IPS-15b (cell line): ENCODE measurements at regions not wholly inside any gene's neighbourhood (a gene's known extent, or its start where the extent isn't known, plus 50 kb on each side); places are given as distances from the start of the nearest gene placed in this dataset.

Experiments
- H3K27me3 ChIP-seq: one replicate; pipeline ENCODE4 v1.6.1; 2013; ENCODE audit warnings: low read length; ENCODE audit not compliant: control insufficient read depth, insufficient read depth
- H3K36me3 ChIP-seq: one replicate; pipeline ENCODE4 v1.6.1; 2013; ENCODE audit warnings: low read length; ENCODE audit not compliant: control insufficient read depth, insufficient read depth
- H3K4me1 ChIP-seq: one replicate; pipeline ENCODE4 v1.6.1; 2013; ENCODE audit warnings: mild to moderate bottlenecking, low read length; ENCODE audit not compliant: control insufficient read depth, insufficient read depth
- H3K4me3 ChIP-seq: one replicate; pipeline ENCODE4 v1.5.1; 2013; ENCODE audit warnings: low read depth, low read length
- H3K9ac ChIP-seq: one replicate; pipeline ENCODE4 v1.6.1; 2013; ENCODE audit warnings: low read depth, mild to moderate bottlenecking, low read length
- H3K9me3 ChIP-seq: one replicate; pipeline ENCODE4 v1.6.1; 2013; ENCODE audit warnings: mild to moderate bottlenecking, low read length; ENCODE audit not compliant: control insufficient read depth, insufficient read depth

DNA sequence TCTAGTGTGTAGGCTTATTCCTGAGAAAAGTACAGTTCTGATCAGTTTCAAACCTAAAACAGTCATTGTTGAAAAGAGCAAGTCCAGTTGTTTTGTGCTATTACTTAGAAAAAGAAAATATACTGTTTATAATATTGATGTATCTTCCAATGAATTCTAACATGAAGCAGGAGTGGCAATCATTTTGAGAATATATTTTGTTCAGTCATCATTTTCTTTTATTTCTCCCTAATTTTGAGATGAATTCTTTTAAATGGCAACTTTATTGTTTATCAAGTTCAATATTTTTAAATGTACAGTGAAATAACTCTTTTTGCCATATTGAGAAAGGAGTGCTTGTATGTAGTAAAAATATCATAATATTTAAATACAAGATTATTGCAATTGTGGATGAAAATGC is 862.2 kb upstream of the MDGA2 start:
- Histone ChIP-seq H3K36me3 (no peaks in the 10 kb centered on the region), H3K4me3 (no peak overlapping the region), H3K4me1 (no peaks in the 10 kb centered on the region), H3K27me3 (no peaks in the 10 kb centered on the region), H3K9me3 (no peaks in the 10 kb centered on the region), H3K9ac (no peak overlapping the region)

DNA sequence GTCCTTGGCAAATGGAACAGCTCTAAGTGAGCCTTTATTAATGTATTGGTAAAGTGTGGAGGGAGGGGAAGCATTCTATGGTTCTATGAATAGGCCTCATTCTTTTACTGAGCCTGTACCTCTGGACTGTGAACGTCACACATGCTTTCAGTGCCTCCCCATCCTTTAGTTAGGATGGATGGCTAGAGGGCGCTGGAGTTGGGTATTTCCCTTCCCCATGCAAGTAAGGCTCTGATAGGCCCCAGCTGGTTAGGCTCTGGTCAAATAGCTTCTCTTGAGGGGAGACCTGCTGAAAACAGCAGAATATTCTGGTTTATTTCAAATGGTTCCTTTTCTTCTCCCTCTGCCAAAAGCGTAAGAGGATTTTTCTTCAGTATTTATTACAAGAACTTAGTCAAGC is 860.9 kb upstream of the MDGA2 start:
- Histone ChIP-seq H3K4me3 (no peak overlapping the region), H3K9ac (no peak overlapping the region), H3K9me3 (no peaks in the 10 kb centered on the region), H3K4me1 (no peaks in the 10 kb centered on the region), H3K27me3 (no peaks in the 10 kb centered on the region), H3K36me3 (no peaks in the 10 kb centered on the region)

DNA sequence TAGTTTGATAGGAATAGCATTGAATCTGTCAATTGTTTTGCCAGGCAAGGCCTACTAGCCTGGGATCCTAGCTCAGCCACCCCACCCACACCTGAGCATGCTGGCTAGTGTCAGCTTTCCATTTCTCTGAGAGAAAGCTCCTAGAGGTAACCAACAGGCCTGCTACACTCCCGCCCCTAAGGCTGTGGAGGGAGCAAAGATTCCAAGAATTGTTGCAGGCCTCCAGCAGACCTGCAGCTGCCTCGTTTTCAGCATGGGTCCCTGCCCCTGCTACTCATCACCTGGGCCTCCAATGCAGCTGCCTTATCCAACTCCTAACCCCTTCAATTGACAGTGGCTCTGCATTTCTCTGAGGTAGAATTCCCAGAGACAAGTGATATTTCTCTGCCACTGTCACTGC is 852.4 kb upstream of the MDGA2 start:
- no peaks in the 10 kb centered on the region for H3K36me3 ChIP-seq
- H3K4me1 ChIP-seq: no peaks in the 10 kb centered on the region
- no peak overlapping the region for H3K4me3 ChIP-seq
- no peaks in the 10 kb centered on the region for H3K9me3 ChIP-seq
- no peaks in the 10 kb centered on the region for H3K27me3 ChIP-seq
- H3K9ac ChIP-seq: no peak overlapping the region

DNA sequence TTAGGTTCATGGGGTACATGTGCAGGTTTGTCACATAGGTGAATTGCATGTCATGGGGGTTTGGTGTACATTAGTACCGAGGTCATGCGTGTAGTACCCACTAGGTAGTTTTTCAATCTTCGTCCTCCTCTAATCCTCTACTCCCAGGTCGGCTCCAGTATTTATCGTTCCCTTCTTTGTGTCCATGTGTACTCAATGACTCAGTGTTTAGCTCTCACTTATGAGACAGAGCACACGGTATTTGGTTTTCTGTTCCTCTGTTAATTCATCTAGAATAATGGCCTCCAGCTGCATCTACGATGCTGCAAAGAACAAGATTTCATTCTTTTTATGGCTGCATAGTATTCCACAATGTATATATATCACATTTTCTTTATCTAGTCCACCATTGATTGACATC is 850.9 kb upstream of the MDGA2 start:
- Histone ChIP-seq H3K27me3 (no peaks in the 10 kb centered on the region), H3K9ac (no peak overlapping the region), H3K4me3 (no peak overlapping the region), H3K4me1 (no peaks in the 10 kb centered on the region), H3K9me3 (no peaks in the 10 kb centered on the region), H3K36me3 (no peaks in the 10 kb centered on the region)

DNA sequence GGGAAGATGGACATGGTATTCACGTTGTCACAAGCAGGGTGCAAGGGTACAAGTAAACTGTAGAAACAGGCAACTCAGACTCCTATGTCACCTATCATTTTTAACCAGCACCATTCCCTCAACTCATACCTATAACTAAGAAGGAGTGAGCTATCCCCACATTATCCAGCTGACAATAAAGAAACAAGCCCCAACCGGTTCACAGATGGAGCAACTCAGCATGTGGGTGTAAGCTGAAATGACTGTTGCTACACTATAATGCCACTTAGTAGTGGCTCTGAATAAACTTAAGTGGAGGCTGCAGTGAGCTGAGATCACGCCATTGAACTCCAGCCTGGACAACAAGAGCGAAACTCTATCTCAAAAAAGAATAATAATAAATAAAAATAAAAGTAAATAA is 829.5 kb upstream of the MDGA2 start:
- H3K9me3 ChIP-seq: no peaks in the 10 kb centered on the region
- no peaks in the 10 kb centered on the region for H3K4me1 ChIP-seq
- H3K9ac ChIP-seq: no peak overlapping the region
- H3K27me3 ChIP-seq: no peaks in the 10 kb centered on the region
- H3K36me3 ChIP-seq: no peaks in the 10 kb centered on the region
- H3K4me3 ChIP-seq: no peak overlapping the region

DNA sequence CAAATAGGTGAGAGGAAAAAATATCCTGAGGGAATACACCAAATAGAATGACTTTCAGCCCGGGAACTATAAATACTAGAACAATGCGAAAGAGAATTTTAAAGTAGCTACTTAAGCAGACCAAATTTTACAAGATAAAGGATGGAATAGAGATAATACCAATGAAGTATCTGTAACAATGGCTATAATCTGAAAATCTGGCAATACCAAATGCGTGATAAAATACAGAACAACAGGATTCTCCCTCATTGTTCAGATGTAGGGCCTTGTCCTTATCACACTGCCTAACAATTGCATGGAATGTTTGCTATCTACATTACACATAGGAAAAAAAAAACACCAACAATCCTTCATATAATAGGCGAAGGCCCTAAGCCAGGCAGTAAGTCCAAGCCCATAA is 815.4 kb upstream of the MDGA2 start:
- H3K27me3 ChIP-seq: no peaks in the 10 kb centered on the region
- no peak overlapping the region for H3K4me3 ChIP-seq
- H3K9ac ChIP-seq: no peak overlapping the region
- H3K4me1 ChIP-seq: no peaks in the 10 kb centered on the region
- no peaks in the 10 kb centered on the region for H3K9me3 ChIP-seq
- H3K36me3 ChIP-seq: no peaks in the 10 kb centered on the region

DNA sequence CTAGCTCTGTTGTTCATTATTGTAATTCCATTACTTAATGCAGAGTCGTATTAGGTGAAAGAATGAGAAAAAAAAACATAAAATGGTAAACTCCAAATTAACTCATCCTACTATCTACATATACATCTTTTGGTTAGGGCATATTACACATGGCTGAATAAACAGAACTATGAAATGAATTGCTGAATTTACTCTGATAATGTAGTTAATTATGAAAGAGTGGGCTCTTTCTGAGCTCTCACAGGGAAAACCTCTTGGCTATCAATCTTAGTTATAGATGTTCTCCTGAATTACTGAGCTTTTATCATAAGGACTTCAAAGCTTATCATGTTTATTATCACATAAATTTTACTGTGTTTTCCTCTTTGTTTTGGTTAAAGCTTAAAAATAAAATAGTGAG is 798.5 kb upstream of the MDGA2 start:
- Histone ChIP-seq H3K4me3 (no peak overlapping the region), H3K9me3 (no peaks in the 10 kb centered on the region), H3K36me3 (no peaks in the 10 kb centered on the region), H3K27me3 (no peaks in the 10 kb centered on the region), H3K4me1 (no peaks in the 10 kb centered on the region), H3K9ac (no peak overlapping the region)

DNA sequence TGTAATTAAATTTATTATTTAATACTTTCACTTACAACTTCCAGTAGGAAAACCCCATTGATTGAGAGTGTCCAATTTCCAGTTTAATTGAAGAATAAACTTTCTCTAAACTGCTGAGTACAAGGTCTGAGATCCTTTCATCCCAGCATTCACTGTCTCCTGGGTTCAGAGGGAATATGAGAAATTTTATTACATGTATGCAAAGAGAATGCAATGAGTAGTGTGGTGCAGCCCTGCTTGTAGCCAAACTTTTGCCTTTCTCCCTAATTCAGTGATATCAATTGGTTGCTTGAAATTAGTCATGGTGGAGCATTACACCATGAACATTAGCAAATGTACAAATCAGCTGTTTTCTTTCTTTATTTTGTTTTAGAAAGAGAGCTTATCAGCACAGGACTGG is 780.6 kb upstream of the MDGA2 start:
- H3K9ac ChIP-seq: no peak overlapping the region
- H3K27me3 ChIP-seq: no peaks in the 10 kb centered on the region
- no peaks in the 10 kb centered on the region for H3K36me3 ChIP-seq
- H3K4me1 ChIP-seq: no peaks in the 10 kb centered on the region
- no peaks in the 10 kb centered on the region for H3K9me3 ChIP-seq
- no peak overlapping the region for H3K4me3 ChIP-seq

DNA sequence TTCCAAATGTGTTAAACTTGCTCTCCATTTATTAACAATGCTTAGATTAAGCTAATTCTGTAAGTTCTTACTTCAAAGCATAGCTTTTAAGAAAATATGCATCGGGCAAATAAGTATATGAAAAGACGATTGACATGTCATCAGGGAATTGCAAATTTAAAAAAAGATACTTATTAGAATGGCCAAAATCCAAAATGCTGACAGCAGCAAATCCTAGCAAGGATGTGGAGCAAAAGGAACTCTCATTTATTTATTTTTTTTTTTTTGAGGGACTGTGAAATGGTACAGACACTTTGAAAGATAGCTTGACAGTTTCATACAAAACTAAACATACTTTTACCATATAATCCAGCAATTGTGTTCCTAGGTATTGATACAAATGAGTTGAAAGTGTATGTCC is 779.5 kb upstream of the MDGA2 start:
- Histone ChIP-seq H3K4me1 (no peaks in the 10 kb centered on the region), H3K4me3 (no peak overlapping the region), H3K9ac (no peak overlapping the region), H3K27me3 (no peaks in the 10 kb centered on the region), H3K36me3 (no peaks in the 10 kb centered on the region), H3K9me3 (no peaks in the 10 kb centered on the region)

DNA sequence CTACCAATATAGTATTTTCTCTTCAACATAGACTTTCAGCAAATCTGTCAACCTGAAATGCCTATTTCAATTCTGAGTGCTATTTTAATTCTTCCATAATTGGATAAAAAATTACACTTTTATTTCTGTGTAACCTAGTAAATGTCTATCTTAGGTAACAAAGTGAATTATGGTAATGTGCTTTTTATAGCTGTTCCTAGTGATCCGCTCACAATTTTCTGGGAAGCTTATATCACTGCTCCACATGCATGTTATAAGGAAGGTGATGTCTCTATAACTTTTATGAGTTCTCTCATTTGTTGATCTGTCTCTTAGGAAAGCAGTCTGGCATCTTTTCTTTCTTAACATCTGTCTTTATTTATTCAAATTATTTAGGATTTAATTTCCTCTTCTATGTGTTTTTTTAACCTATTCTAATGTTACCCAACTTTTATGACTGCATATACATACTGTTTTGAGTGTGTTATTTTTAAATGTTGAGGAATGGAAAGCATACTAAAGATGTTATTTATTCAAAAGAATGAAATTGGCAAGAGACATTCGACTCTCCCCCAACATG is 777.1 kb upstream of the MDGA2 start:
- Histone ChIP-seq H3K27me3 (no peaks in the 10 kb centered on the region), H3K9ac (no peak overlapping the region), H3K36me3 (no peaks in the 10 kb centered on the region), H3K9me3 (no peaks in the 10 kb centered on the region), H3K4me1 (no peaks in the 10 kb centered on the region), H3K4me3 (no peak overlapping the region)

DNA sequence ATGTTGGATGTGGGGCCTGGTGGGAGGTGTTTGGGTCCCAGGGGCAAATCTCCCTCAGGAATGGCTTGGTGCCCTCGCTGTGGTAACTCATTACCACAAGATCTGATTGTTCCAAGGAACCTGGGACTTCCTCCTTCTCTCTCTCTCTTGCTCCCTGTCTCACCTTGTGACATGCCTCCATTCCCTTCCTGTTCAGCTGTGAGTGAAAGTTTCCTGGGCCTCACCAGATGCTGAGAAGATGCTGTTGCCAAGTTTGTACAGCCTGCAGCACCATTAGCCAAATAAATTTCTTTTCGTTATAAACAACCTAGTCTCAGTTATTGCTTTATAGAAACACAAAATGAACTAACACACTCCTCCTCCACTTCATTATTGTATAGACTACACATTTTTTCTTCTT is 759.8 kb upstream of the MDGA2 start:
- Histone ChIP-seq H3K27me3 (no peaks in the 10 kb centered on the region), H3K9ac (no peak overlapping the region), H3K9me3 (no peaks in the 10 kb centered on the region), H3K36me3 (no peaks in the 10 kb centered on the region), H3K4me3 (no peak overlapping the region), H3K4me1 (no peaks in the 10 kb centered on the region)

DNA sequence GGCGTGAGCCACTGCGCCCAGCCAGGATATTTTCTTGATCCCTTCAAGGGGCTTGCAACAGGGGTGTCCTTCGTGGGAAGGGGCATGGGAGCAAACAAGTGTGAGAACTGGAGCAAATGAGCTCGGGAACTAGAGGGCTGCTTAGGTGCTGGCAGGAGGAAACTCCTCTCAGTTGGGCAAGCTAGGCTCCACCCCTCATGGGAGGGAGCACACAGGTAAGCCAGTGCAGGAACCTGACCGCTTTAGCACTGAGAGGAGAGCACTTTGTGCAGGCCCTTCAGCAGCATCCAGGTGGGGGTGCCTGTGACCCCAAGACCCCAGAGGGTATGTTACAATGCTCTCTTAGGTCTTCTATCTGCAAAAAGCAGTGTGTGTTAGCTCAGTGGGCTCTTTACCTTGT is 755.4 kb upstream of the MDGA2 start:
- H3K9me3 ChIP-seq: no peaks in the 10 kb centered on the region
- H3K4me3 ChIP-seq: no peak overlapping the region
- H3K9ac ChIP-seq: no peak overlapping the region
- H3K27me3 ChIP-seq: no peaks in the 10 kb centered on the region
- H3K4me1 ChIP-seq: no peaks in the 10 kb centered on the region
- no peaks in the 10 kb centered on the region for H3K36me3 ChIP-seq

DNA sequence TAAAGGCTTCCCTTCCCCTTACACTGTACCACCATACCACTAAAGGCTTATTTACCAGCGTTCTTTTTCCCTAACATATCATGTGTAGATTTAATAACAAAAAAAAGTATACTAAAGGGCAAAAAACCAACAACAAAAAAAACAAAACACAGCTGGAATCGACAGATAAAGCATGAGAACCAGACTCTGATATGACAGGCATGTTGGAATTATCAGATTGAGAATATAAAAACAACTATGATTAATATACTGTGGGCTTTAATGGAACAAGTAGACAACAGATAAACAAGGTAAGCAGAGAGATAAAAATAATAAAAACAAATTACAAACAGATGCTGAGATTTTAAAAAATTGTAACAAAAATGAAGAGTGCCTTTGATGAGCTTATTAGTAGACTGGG is 754.1 kb upstream of the MDGA2 start:
- Histone ChIP-seq H3K4me3 (no peak overlapping the region), H3K4me1 (no peaks in the 10 kb centered on the region), H3K9me3 (no peaks in the 10 kb centered on the region), H3K9ac (no peak overlapping the region), H3K27me3 (no peaks in the 10 kb centered on the region), H3K36me3 (no peaks in the 10 kb centered on the region)
